H1 (cell line): ENCODE measurements at regions not wholly inside any gene's neighbourhood (a gene's known extent, or its start where the extent isn't known, plus 50 kb on each side); places are given as distances from the start of the nearest gene placed in this dataset.

Experiments used
- EP300 ChIP-seq, 2 experiments: IDR thresholded peaks; 1 replicate in 1 of 2; 2 replicates in 1 of 2; pipeline ENCODE4 v1.6.1; 2011 to 2012; ENCODE audit warnings: low read depth in 2 of 2, low read length in 2 of 2, mild to moderate bottlenecking in 2 of 2, borderline replicate concordance in 1 of 2, inconsistent platforms in 1 of 2, moderate library complexity in 1 of 2
- MAX ChIP-seq: IDR thresholded peaks from 2 replicates; pipeline ENCODE4 v1.6.1; 2012; ENCODE audit warnings: inconsistent platforms
- RBBP5 ChIP-seq: IDR thresholded peaks from 2 replicates; pipeline ENCODE4 v1.7.1; 2012; ENCODE audit warnings: low read depth, mild to moderate bottlenecking, inconsistent platforms, low read length, moderate library complexity, borderline replicate concordance
- SP1 ChIP-seq: IDR thresholded peaks from 2 replicates; pipeline ENCODE4 v1.6.1; 2011; ENCODE audit warnings: low read depth, low read length
- YY1 ChIP-seq: IDR thresholded peaks from 2 replicates; pipeline ENCODE4 v1.6.1; 2011; ENCODE audit warnings: low read depth, mild to moderate bottlenecking, low read length

- TF ChIP-seq EP300 (IDR thresholded peaks at IDR 0.05; ENCODE audit: borderline replicate concordance in 1 of 2, low read depth in 2 of 2, low read length in 2 of 2) (no peak), MAX (no peak), YY1 (no peak), RBBP5 (no peak), SP1 (no peak)
These were observed 857.9 kb downstream of the BRINP3 start (continued) for GRCh38 chr1:189619682-189620332.
